OCI-LY7 (cell line): ENCODE measurements at regions not wholly inside any gene's neighbourhood (a gene's known extent, or its start where the extent isn't known, plus 50 kb on each side); places are given as distances from the start of the nearest gene placed in this dataset.

ENCODE experiments used
- BruUV-seq: library from RNA; stranded (reverse); fragments of 400-500 nt; replicated peaks from 2 replicates; lab custom pipeline; 2021; lab: Mats Ljungman, UMichigan
- CTCF ChIA-PET: fragments of 300-600 bp; sonication (Branson Sonifier 250); formaldehyde crosslinking; loops from one replicate; lab custom pipeline; 2022; ENCODE audit warnings: antibody characterized with exemption; ENCODE audit not compliant: unreplicated experiment; lab: Charles Lee
- POLR2A ChIA-PET: fragments of 300-600 bp; sonication (Branson Sonifier 250); formaldehyde crosslinking; loops from one replicate; lab custom pipeline; 2022; ENCODE audit warnings: antibody characterized with exemption; lab: Charles Lee
- DNase-seq: peaks from one replicate; pipeline ENCODE4 v3.0.0-alpha.2; 2015; ENCODE audit warnings: low spot score
- H2AFZ ChIP-seq: fragments of 200-600 bp; sonication (generic), shearing (Covaris generic); 2 replicates; pipeline ENCODE4 v1.6.1; 2014; ENCODE audit warnings: mild to moderate bottlenecking, antibody characterized with exemption, low read length, moderate library complexity
- H3K27ac ChIP-seq: fragments of 200-600 bp; sonication (generic); 2 replicates; pipeline ENCODE4 v1.5.1; 2014; ENCODE audit warnings: mixed run types, low read depth, mild to moderate bottlenecking, moderate library complexity, low read length, inconsistent platforms; ENCODE audit not compliant: poor library complexity, severe bottlenecking
- H3K36me3 ChIP-seq: fragments of 200-600 bp; sonication (generic); 2 replicates; pipeline ENCODE4 v1.6.1; 2014; ENCODE audit warnings: mild to moderate bottlenecking, antibody characterized with exemption, low read length, moderate library complexity, mixed read lengths; ENCODE audit not compliant: insufficient read depth
- H3K4me1 ChIP-seq: fragments of 200-600 bp; sonication (generic); 2 replicates; pipeline ENCODE4 v1.5.1; 2014; ENCODE audit warnings: mild to moderate bottlenecking, low read length; ENCODE audit not compliant: insufficient read depth, poor library complexity, severe bottlenecking
- H3K4me2 ChIP-seq: fragments of 200-600 bp; sonication (generic); 2 replicates; pipeline ENCODE4 v1.6.1; 2014; ENCODE audit warnings: mild to moderate bottlenecking, low read length
- H3K4me3 ChIP-seq: fragments of 200-600 bp; sonication (generic); 2 replicates; pipeline ENCODE4 v1.5.1; 2014; ENCODE audit warnings: mild to moderate bottlenecking, low read depth, low read length; ENCODE audit not compliant: poor library complexity, severe bottlenecking
- H3K79me2 ChIP-seq: fragments of 200-600 bp; sonication (generic); 2 replicates; pipeline ENCODE4 v1.6.1; 2016; ENCODE audit warnings: low read depth, mild to moderate bottlenecking, low read length, moderate library complexity, mixed read lengths; ENCODE audit not compliant: insufficient read depth
- H3K9me2 ChIP-seq: fragments of 200-600 bp; sonication (generic); 2 replicates; pipeline ENCODE4 v1.6.1; 2016; ENCODE audit warnings: mild to moderate bottlenecking, low read length, mixed read lengths; ENCODE audit not compliant: insufficient read depth
- H3K9me3 ChIP-seq: fragments of 200-600 bp; sonication (generic); 2 replicates; pipeline ENCODE4 v1.6.1; 2014; ENCODE audit warnings: mild to moderate bottlenecking, mixed run types, low read length, mixed read lengths
- H4K20me1 ChIP-seq: fragments of 200-600 bp; sonication (generic); 2 replicates; pipeline ENCODE4 v1.6.1; 2014; ENCODE audit warnings: mild to moderate bottlenecking, antibody characterized with exemption, low read length, moderate library complexity, mixed read lengths; ENCODE audit not compliant: insufficient read depth
- EZH2phosphoT487 ChIP-seq: fragments of 200-600 bp; sonication (generic); IDR thresholded peaks from 2 replicates; pipeline ENCODE4 v1.6.1; 2018; ENCODE audit warnings: low read depth, borderline replicate concordance, mild to moderate bottlenecking, mixed run types, antibody characterized with exemption, low read length, moderate library complexity, mixed read lengths
- intact Hi-C: fragments of 100-400 bp; cut with micrococcal nuclease; formaldehyde crosslinking; loops from one replicate; pipeline ENCODE4 v1.10.0; 2022; ENCODE audit not compliant: unreplicated experiment
- TF ChIP-seq, protein P1 (sequence below): fragments of 200-600 bp; sonication (generic); conservative IDR thresholded peaks from 2 replicates; pipeline ENCODE4 v1.5.1; 2014; ENCODE audit warnings: mild to moderate bottlenecking, antibody characterized with exemption, low read length, moderate library complexity, mixed read lengths

DNA sequence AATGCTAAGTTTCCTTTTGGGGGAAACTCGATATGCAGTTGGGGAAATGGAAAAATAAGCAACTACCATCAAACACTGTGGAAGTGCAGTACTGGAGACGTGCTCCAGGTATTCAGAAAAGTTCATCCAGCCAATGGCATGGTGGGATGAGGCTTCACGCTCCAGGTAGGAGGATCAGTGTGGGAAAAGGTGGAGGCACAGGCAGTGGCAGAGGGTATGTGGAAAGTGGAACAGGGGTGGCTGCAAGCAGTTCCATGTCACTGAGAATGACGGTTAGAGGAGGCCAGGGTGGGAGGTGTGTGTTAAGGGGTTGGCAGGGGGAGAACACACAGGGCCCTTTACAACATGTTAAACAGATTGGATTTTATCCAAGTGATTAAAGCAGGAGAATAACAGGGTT, 105.1 kb upstream of the NCAM1 start:
- Histone ChIP-seq H2AFZ (no peak overlapping the region), H3K4me3 (no peak overlapping the region), H3K27ac (no peak overlapping the region), H4K20me1 (no peaks in the 10 kb centered on the region), H3K9me3 (peaks cover 3% of the 10 kb centered on the region), H3K9me2 (no peaks in the 10 kb centered on the region), H3K79me2 (no peaks in the 10 kb centered on the region), H3K4me1 (no peaks in the 10 kb centered on the region), H3K36me3 (no peaks in the 10 kb centered on the region), H3K4me2 (no peak overlapping the region)
- POLR2A ChIA-PET = no interaction called here
- TF ChIP-seq, protein P1, sequence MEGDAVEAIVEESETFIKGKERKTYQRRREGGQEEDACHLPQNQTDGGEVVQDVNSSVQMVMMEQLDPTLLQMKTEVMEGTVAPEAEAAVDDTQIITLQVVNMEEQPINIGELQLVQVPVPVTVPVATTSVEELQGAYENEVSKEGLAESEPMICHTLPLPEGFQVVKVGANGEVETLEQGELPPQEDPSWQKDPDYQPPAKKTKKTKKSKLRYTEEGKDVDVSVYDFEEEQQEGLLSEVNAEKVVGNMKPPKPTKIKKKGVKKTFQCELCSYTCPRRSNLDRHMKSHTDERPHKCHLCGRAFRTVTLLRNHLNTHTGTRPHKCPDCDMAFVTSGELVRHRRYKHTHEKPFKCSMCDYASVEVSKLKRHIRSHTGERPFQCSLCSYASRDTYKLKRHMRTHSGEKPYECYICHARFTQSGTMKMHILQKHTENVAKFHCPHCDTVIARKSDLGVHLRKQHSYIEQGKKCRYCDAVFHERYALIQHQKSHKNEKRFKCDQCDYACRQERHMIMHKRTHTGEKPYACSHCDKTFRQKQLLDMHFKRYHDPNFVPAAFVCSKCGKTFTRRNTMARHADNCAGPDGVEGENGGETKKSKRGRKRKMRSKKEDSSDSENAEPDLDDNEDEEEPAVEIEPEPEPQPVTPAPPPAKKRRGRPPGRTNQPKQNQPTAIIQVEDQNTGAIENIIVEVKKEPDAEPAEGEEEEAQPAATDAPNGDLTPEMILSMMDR = no peak
- TF ChIP-seq EZH2phosphoT487 = no peak
- DNase-seq = no peak
- intact Hi-C loops = no loop called here
- CTCF ChIA-PET = no interaction called here
- BruUV-seq = no TSS peak

DNA sequence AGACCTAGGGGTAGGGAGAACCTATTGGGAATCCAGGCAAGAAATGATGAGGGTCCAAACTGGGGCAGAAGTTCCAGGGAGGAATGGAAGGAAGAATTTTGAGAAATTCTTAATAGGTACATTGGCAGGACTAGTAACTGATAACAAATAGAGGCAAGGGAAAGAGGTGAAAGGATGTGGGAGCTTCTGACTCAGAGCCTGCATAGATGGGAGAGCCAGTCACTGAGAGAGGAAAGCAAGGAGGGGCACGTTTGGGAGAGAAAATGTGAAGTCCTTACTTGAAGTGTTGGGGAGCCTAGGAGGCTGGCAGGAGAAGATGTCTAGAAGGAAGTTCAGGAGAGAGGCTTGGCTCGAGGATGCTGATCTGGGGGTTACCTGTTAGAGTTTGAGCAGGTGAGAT, 104.6 kb upstream of the NCAM1 start:
- BruUV-seq = no TSS peak
- Histone ChIP-seq H3K79me2 (no peaks in the 10 kb centered on the region), H3K36me3 (no peaks in the 10 kb centered on the region), H2AFZ (no peak overlapping the region), H3K9me2 (no peaks in the 10 kb centered on the region), H3K4me1 (no peaks in the 10 kb centered on the region), H3K4me3 (no peak overlapping the region), H3K27ac (no peak overlapping the region), H3K4me2 (no peak overlapping the region), H3K9me3 (peaks cover 7% of the 10 kb centered on the region), H4K20me1 (no peaks in the 10 kb centered on the region)
- ChIA-PET CTCF (no interaction called here), POLR2A (no interaction called here)
- intact Hi-C loops = no loop called here
- no peak for TF ChIP-seq EZH2phosphoT487
- TF ChIP-seq, protein P1 = no peak
- DNase-seq = no peak

DNA sequence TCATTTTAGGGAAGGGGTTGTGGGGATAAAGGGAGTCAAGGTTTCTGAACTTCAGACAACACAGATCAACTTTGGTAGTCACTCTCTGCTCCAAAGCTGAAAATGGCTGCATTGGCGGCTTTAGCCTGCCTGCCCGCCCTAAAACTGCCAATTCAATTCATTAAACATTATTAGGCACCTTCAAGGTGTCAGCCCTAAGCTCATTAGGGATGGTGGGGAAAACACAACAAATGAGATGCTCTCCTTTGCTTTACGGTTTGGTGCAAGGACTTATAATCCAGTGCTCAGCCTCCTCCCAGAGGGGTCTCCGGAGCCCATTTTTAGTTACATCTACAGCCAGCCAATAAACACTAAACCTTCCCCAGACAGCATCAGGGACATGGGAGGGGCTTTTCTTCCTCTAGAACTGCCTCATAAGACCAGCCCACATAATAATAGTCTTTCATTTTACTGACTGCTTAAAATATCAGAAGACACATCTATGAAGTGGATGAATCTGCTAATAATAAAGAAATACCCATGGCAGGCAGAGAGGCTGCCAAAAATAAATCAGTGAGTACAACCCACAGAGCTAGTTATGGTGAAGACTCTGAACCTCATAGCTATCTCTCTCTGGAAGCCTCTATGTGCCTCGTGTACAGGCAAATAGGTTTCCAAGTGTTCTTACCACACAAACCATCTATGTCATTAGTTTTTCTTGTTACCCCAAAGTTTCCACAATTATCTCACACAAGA, 102.8 kb upstream of the NCAM1 start:
- H3K27ac ChIP-seq = no peak overlapping the region
- H3K9me2 ChIP-seq = no peaks in the 10 kb centered on the region
- H4K20me1 ChIP-seq = no peaks in the 10 kb centered on the region
- H3K79me2 ChIP-seq = no peaks in the 10 kb centered on the region
- TF ChIP-seq EZH2phosphoT487 = no peak
- TF ChIP-seq, protein P1 = no peak
- BruUV-seq = no TSS peak
- ChIA-PET CTCF (no interaction called here), POLR2A (interaction anchor here (0.7 kb wide), 2 partner anchors 22 to 24 kb away, joined by 3 to 4 read pairs; no protein-coding TSS in a partner anchor)
- H3K36me3 ChIP-seq = no peaks in the 10 kb centered on the region
- H3K4me2 ChIP-seq = no peak overlapping the region
- no peak overlapping the region for H2AFZ ChIP-seq
- no peak overlapping the region for H3K4me3 ChIP-seq
- peaks cover 12% of the 10 kb centered on the region for H3K9me3 ChIP-seq
- intact Hi-C loops = no loop called here
- no peaks in the 10 kb centered on the region for H3K4me1 ChIP-seq
- DNase-seq = no peak
